ENCODE measurements at regions not wholly inside any gene's neighbourhood (a gene's known extent, or its start where the extent isn't known, plus 50 kb on each side); places are given as distances from the start of the nearest gene placed in this dataset.

DNA sequence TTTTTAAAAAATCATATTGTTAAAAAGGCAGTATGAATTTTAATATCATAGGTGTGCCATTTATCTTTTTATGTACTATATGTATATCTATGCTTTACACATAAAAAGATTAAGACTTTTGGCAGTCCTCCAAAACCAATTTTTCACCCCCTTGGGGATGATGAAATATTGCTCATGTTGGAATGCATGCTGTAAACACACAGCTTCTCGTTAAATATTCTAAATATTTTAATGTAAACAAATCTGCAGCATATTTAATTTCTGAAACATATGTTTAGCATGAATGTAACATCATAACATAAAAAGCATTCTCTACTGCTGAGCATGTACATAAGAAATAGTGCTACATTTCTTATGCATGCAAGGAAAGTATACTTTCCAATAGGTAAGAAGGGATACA, 484.3 kb upstream of the LRATD1 start:
- H3K27me3 ChIP-seq (ENCODE audit: low read depth, low read length): no peaks in the 10 kb centered on the region
- H3K79me2 ChIP-seq (ENCODE audit: low read length): no peaks in the 10 kb centered on the region
- peaks cover 11% of the 10 kb centered on the region for H3K4me1 ChIP-seq (ENCODE audit: low read length)
- no peaks in the 10 kb centered on the region for H4K20me1 ChIP-seq (ENCODE audit: insufficient read depth, low read length)
- no peak overlapping the region for H3K9ac ChIP-seq (ENCODE audit: low read length)
- no peak overlapping the region for H3K4me2 ChIP-seq (ENCODE audit: low read length)
- no peaks in the 10 kb centered on the region for H3K9me3 ChIP-seq (ENCODE audit: insufficient read depth, low read length)
- H2AFZ ChIP-seq (ENCODE audit: low read depth, low read length): no peak overlapping the region
- no peaks in the 10 kb centered on the region for H3K36me3 ChIP-seq (replicated peaks; ENCODE audit: low read depth, low read length)
- H3K27ac ChIP-seq (ENCODE audit: low read length): no peak overlapping the region
- H3K4me3 ChIP-seq (ENCODE audit: low read length): no peak overlapping the region
- TF ChIP-seq, protein P1, sequence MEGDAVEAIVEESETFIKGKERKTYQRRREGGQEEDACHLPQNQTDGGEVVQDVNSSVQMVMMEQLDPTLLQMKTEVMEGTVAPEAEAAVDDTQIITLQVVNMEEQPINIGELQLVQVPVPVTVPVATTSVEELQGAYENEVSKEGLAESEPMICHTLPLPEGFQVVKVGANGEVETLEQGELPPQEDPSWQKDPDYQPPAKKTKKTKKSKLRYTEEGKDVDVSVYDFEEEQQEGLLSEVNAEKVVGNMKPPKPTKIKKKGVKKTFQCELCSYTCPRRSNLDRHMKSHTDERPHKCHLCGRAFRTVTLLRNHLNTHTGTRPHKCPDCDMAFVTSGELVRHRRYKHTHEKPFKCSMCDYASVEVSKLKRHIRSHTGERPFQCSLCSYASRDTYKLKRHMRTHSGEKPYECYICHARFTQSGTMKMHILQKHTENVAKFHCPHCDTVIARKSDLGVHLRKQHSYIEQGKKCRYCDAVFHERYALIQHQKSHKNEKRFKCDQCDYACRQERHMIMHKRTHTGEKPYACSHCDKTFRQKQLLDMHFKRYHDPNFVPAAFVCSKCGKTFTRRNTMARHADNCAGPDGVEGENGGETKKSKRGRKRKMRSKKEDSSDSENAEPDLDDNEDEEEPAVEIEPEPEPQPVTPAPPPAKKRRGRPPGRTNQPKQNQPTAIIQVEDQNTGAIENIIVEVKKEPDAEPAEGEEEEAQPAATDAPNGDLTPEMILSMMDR (IDR thresholded peaks at IDR 0.05; ENCODE audit: low read depth, low read length): no peak
- TF ChIP-seq EZH2phosphoT487 (IDR thresholded peaks at IDR 0.05; ENCODE audit: low read depth): no peak

DNA sequence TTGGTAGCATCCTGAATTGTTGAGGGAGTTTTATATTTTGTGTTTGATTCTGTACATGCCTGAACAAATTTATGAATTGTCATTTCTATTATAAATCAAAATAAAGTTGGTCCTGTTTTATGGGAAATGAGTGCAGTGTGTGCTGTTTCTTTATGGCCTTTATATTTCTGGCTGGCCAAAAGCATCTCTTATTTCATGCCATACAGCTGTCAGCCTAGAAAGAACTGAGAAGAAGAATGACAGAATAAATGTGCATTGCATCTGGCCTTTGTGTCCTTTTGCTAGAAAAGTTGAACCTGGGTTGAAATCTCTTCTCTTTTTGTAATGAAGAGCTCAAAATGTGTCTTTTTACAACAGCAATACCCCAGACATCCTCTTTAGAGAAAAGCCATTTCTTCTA, 474.7 kb upstream of the LRATD1 start:
- Histone ChIP-seq H3K4me1 (ENCODE audit: low read length) (peaks cover 2% of the 10 kb centered on the region; the same call in 1 of the 2 replicates), H3K9me3 (ENCODE audit: insufficient read depth, low read length) (no peaks in the 10 kb centered on the region)
- no peak for TF ChIP-seq EZH2phosphoT487 (IDR thresholded peaks at IDR 0.05; ENCODE audit: low read depth)
- TF ChIP-seq, protein P1 (IDR thresholded peaks at IDR 0.05; ENCODE audit: low read depth, low read length): no peak

DNA sequence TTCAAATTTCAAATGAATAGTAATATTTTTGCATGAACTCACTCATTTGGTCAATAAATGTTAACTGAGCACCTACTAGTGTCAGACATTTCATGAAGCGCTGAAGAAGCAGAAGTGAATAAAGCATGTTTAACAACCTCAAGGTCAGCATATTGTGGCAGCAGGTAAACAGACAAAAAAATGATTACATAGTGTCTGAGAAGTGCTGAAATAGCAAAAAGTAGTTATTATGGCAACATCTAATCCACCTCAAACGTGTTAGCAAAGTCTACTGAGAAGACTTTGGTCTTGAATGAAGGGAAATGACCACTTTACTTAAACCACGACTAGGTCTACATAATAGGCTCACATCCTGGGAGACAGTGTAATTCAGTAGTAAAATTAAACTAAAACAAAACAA, 452.2 kb upstream of the LRATD1 start:
- no peak overlapping the region for H3K4me2 ChIP-seq (ENCODE audit: low read length)
- H3K27ac ChIP-seq (ENCODE audit: low read length): no peak overlapping the region
- H3K27me3 ChIP-seq (ENCODE audit: low read depth, low read length): no peaks in the 10 kb centered on the region
- no peaks in the 10 kb centered on the region for H3K9me3 ChIP-seq (ENCODE audit: insufficient read depth, low read length)
- H4K20me1 ChIP-seq (ENCODE audit: insufficient read depth, low read length): no peaks in the 10 kb centered on the region
- no peak overlapping the region for H2AFZ ChIP-seq (ENCODE audit: low read depth, low read length)
- TF ChIP-seq, protein P1 (IDR thresholded peaks at IDR 0.05; ENCODE audit: low read depth, low read length): no peak
- TF ChIP-seq EZH2phosphoT487 (IDR thresholded peaks at IDR 0.05; ENCODE audit: low read depth): no peak
- H3K36me3 ChIP-seq (replicated peaks; ENCODE audit: low read depth, low read length): no peaks in the 10 kb centered on the region
- no peak overlapping the region for H3K4me3 ChIP-seq (ENCODE audit: low read length)
- no peaks in the 10 kb centered on the region for H3K4me1 ChIP-seq (ENCODE audit: low read length)
- no peaks in the 10 kb centered on the region for H3K79me2 ChIP-seq (ENCODE audit: low read length)
- no peak overlapping the region for H3K9ac ChIP-seq (ENCODE audit: low read length)

More for the DNA sequence above, 474.7 kb upstream of the LRATD1 start:
- H2AFZ ChIP-seq (ENCODE audit: low read depth, low read length): no peak overlapping the region
- H3K27ac ChIP-seq (ENCODE audit: low read length): no peak overlapping the region
- no peak overlapping the region for H3K4me3 ChIP-seq (ENCODE audit: low read length)
- no peak overlapping the region for H3K4me2 ChIP-seq (ENCODE audit: low read length)
- no peaks in the 10 kb centered on the region for H3K36me3 ChIP-seq (replicated peaks; ENCODE audit: low read depth, low read length)
- H3K79me2 ChIP-seq (ENCODE audit: low read length): no peaks in the 10 kb centered on the region
- H3K9ac ChIP-seq (ENCODE audit: low read length): no peak overlapping the region
- no peaks in the 10 kb centered on the region for H4K20me1 ChIP-seq (ENCODE audit: insufficient read depth, low read length)
- no peaks in the 10 kb centered on the region for H3K27me3 ChIP-seq (ENCODE audit: low read depth, low read length)

DNA sequence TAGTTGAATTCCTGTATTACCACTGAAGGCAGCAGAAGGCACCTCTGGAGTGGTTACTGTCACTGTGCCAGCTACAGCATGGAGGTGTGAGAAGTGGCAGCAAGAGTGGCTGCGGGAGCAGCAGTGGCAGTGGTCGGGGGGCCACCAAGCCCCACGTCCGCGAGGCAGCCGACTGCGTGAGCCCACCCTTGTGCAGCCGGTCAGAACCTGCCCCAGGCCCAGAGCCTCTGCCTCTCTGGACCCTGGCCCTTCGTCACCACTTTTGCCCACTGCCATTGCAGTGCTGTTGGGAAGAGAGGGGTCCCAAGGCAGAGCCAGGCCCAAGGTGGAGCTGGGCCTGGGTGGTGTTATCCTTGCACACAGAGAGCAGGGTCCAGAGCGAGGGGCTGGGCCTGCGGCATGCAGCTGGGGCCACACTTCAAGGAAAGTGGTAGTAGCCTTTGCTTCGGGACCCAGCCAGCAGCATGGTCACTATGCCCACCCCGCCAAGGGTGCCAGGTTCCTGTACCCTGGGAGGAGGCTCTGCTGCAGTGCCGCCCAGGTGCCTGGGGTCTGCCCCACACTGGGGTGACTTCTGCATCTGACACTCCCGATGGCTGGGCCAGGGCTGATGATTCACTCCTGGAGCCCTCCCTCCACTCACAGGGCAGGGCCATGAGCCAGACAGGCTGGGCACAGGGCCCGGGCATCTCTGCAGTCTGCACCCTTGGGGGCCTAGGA, 450.1 kb upstream of the LRATD1 start:
- H3K4me2 ChIP-seq (ENCODE audit: low read length): no peak overlapping the region
- no peaks in the 10 kb centered on the region for H4K20me1 ChIP-seq (ENCODE audit: insufficient read depth, low read length)
- H3K9me3 ChIP-seq (ENCODE audit: insufficient read depth, low read length): no peaks in the 10 kb centered on the region
- no peak for TF ChIP-seq EZH2phosphoT487 (IDR thresholded peaks at IDR 0.05; ENCODE audit: low read depth)
- TF ChIP-seq, protein P1 (IDR thresholded peaks at IDR 0.05; ENCODE audit: low read depth, low read length): no peak
- H3K79me2 ChIP-seq (ENCODE audit: low read length): no peaks in the 10 kb centered on the region
- no peaks in the 10 kb centered on the region for H3K36me3 ChIP-seq (replicated peaks; ENCODE audit: low read depth, low read length)
- H3K27ac ChIP-seq (ENCODE audit: low read length): no peak overlapping the region
- H2AFZ ChIP-seq (ENCODE audit: low read depth, low read length): no peak overlapping the region
- no peaks in the 10 kb centered on the region for H3K27me3 ChIP-seq (ENCODE audit: low read depth, low read length)
- H3K4me3 ChIP-seq (ENCODE audit: low read length): no peak overlapping the region
- no peak overlapping the region for H3K9ac ChIP-seq (ENCODE audit: low read length)
- H3K4me1 ChIP-seq (ENCODE audit: low read length): no peaks in the 10 kb centered on the region

All from OCI-LY3 (cell line).